DMS153 treated with DMSO at 0.1 percent for 48 hours (cell line): ENCODE measurements at regions not wholly inside any gene's neighbourhood (a gene's known extent, or its start where the extent isn't known, plus 50 kb on each side); places are given as distances from the start of the nearest gene placed in this dataset.

Experiments
- DNase-seq: peaks from one replicate; lab custom pipeline; 2025; ENCODE audit not compliant: unreplicated experiment; lab: John Stamatoyannopoulos, UW

- no peak for DNase-seq
These were observed 451.5 kb upstream of the FAT1 start for GRCh38 chr4:187175197-187175596.

GRCh38 chr4:187176261-187176910 lies 452.7 kb upstream of the FAT1 start:
- no peak for DNase-seq

DNA sequence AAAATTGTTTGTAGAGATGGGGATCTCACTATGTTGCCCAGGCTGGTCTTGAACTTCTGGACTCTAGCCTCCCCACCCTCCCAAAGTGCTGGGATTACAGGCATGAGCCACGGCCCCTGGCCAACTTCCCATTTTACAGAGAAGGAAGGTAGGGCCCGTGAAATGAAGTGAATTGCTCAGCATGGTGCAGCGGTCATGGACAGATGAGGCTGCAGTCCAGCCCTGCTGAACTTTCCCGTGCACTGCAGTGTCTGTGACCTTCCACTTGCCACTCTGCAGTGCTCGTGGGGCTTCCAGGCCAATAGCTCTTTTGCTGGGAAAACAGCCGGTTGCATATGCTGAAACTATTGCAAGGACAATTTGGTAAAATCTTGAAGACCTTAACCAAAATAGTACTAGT lies 454.4 kb upstream of the FAT1 start:
- DNase-seq = no peak

- DNase-seq = no peak
These were observed 454.9 kb upstream of the FAT1 start for GRCh38 chr4:187178587-187178986.

DNA sequence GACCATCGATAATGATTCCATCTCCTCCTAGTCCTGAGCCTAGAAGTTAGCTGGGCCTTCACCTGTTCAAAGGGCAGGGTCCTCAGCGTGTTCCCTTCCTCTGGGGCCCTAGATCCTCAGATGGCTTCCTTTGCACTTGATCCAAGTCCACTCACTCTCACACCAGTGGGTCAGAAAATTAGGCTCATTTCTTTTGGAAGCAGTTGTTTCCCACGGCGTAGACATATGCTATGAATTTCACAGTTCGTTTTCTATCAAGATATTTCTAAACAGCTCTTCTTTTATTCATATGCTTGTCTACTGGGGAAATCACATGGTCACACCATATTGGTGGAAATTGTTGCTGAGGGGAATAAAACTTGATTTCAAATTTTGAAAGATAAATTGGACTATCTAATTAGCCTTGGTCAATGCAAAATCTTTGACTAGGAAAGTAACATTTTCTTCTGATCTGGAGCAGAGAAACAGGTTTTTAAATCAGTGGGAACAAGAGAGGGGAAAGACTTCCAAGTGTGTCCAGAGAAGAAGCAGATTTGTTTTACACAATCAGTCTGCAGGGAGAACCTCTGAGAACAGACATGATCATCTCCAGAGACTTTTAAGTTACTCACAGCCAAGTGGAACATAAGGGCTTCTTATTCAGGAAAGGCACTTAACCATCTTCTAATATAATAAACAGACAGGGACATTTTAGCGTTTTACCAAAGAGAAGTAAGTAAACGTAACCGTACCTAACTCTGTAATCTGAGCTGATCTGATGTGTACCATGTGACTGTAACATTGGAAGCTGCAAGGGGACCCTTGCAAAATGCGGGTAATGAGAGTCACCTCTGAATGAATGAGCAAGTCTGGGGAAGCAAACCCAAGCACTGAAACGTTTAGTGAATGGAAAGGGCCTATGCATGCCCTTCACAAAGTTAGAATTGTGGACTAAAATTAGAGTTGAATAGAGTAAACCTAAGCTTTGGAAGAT lies 455.7 kb upstream of the FAT1 start:
- DNase-seq = peak; percentile 13

DNA sequence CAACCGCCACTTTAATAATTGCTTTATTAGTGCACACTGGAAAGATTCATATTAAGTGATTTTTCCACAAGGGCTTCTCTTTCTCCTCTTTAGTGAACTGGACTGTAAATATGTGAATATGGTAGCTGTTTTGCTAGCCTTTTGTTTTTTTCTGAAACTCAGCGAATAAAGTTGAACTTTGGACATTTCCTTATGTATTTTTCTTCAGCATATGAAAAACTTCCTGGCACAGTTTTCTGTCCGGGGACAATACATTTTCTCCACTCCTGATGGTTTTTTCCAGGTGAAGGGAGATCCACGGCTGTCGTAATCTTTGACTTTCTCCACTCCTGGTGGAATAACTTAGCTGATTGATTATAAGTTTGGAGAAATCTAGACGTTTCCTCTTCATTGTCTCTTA lies 457.4 kb upstream of the FAT1 start:
- DNase-seq = no peak

DNA sequence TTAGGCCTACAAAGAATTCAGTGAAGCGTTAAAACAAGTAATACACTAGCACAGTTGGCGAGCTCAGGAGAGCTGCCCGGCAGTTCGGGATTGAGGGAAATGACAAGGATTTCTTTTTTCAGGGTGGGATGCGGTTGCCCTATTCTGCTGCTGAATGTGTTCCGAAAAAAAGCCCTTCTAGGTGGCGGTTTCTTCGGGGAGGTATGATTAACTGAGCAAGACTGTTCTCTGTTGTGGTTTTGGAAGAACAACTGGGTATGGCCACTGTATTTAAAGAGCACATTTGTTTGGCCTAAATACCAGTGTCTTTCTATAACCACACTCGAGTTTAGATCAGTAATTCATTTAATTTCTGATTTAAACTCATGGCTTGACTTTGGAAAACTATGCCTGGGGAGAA lies 459.7 kb upstream of the FAT1 start:
- no peak for DNase-seq

- no peak for DNase-seq
These were observed 460.2 kb upstream of the FAT1 start for GRCh38 chr4:187183826-187184225.

- DNase-seq = peak; percentile 20
These were observed 460.9 kb upstream of the FAT1 start for GRCh38 chr4:187184508-187184907.

- DNase-seq = no peak
These were observed 464.5 kb upstream of the FAT1 start for GRCh38 chr4:187188118-187188517.

- DNase-seq = no peak
These were observed 465.1 kb upstream of the FAT1 start for GRCh38 chr4:187188741-187189140.

DNA sequence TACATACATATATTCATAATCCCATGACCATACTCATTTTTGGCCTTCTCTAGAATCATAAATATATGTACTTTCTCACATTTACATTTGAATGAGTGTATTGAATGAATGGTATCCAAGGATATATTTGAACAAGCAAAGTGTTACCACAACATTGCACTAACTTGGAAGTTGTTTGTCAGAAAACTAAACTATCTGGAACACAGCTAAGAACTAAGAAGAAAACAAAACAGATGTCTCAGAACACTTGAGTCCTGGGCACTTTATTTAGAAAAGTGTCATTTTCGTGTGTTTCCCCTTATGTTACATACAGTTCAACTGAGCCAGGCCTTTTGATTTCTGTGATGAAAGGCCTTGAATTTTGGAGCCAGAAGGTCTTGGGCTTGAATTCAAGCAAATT lies 466.7 kb upstream of the FAT1 start:
- DNase-seq = no peak

DNA sequence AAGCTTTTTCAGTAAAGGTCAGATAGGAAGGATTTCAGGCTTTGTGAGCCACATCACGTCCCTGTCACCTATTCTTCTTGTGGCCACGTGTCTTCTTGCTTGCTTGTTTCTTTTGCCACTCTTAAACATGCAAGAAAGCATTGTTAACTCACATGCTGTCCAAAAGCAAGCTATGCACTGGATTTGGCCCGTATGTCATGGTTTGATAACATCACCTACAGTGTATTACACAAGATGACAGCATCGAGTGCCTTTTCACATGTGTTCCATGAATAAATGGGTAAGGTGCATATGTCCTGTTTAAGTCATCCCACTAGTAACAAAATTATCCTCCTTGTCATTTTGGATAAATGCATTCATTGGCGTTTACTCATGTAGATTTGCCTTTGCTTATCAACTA lies 468.0 kb upstream of the FAT1 start:
- no peak for DNase-seq

DNA sequence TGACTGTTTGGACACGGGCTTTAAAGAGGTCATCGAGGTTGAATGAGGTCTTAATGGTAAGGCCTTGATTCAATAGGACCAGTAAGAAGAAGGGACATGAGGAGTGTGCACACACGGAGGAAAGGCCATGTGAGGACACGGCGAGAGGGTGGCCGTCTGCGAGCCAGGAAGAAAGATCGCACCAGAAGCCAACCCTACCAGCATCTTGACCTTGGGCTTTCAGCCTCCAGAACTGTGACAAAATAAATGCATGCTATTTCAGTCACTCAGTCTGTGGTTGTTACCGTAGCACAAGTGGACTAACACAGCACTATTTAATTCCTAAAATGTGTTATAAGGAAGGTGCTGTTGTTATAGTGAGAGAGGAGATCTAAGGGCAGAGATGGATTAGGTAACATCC lies 468.6 kb upstream of the FAT1 start:
- no peak for DNase-seq

DNA sequence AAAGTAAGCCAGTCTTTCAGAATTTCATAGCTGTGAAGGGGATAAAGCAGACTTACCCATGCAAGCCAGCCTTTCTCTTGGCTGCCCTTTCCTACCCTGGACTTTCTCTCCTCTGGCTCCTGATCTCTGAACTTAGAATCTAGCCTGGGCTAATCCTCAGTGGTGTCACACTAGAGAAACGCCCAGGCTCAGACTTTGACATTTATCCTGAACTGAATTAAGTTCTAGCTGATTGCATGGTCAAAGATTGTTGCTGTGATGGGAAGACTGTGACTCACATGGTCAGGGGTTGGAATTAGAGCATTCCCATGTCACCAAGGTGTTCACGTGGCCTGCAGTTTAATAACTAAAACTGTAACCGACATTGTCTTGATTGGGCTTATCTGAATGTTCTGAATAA lies 469.5 kb upstream of the FAT1 start:
- no peak for DNase-seq

- DNase-seq = no peak
These were observed 480.8 kb upstream of the FAT1 start for GRCh38 chr4:187204389-187204918.

DNA sequence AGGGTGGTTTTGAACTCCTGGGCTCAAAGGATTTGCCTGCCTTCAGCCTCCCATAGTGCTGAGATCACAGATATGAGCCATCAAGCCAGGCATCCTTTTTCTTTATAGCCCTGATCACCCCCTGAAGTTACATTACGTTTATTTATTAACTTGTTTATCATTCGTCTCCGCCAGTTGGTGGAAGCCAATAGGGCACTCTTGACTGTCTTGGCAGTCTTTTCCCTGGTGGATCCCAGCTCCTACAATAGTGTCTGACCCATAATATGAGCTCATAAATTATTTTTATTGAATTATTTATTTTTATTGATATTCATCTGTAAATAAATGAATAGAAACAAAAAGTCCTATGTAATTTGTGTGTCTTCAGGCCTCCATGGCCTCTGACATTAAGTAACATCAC lies 484.3 kb upstream of the FAT1 start:
- DNase-seq = no peak

- no peak for DNase-seq
These were observed 485.0 kb upstream of the FAT1 start for GRCh38 chr4:187208651-187209050.

GRCh38 chr4:187209921-187210613 lies 486.4 kb upstream of the FAT1 start:
- peak; percentile 51 for DNase-seq

GRCh38 chr4:187212446-187213080 lies 488.9 kb upstream of the FAT1 start:
- DNase-seq = no peak

- no peak for DNase-seq
These were observed 491.8 kb upstream of the FAT1 start for GRCh38 chr4:187215438-187215837.
